Astrocyte of the spinal cord (primary cell): ENCODE measurements at regions not wholly inside any gene's neighbourhood (a gene's known extent, or its start where the extent isn't known, plus 50 kb on each side); places are given as distances from the start of the nearest gene placed in this dataset.
"Not testable (repeated sequence)": the region's sequence is repeated elsewhere in the genome, so short reads cannot be mapped to it uniquely, and the experiment has no call there.

Experiments used
- DNase-seq: peaks from one replicate; pipeline ENCODE4 v3.0.0; 2011; ENCODE audit warnings: low read depth, low spot score
- H3K4me3 ChIP-seq: 2 replicates; pipeline ENCODE4 v1.5.1; 2011; ENCODE audit warnings: low read depth, mild to moderate bottlenecking, low read length, moderate library complexity
- in situ Hi-C: cut with HindIII; loops from 2 replicates; pipeline ENCODE4 v1.10.0; 2017; ENCODE audit warnings: low sequenced_read_pairs
- TF ChIP-seq, protein P1 (sequence below): IDR thresholded peaks from 2 replicates; pipeline ENCODE4 v1.5.1; 2012; ENCODE audit warnings: low read depth, mild to moderate bottlenecking, low read length, inconsistent platforms

- H3K4me3 ChIP-seq, result no peak overlapping the region
- in situ Hi-C loops, result no loop called here
- no peak for DNase-seq
- TF ChIP-seq, protein P1, sequence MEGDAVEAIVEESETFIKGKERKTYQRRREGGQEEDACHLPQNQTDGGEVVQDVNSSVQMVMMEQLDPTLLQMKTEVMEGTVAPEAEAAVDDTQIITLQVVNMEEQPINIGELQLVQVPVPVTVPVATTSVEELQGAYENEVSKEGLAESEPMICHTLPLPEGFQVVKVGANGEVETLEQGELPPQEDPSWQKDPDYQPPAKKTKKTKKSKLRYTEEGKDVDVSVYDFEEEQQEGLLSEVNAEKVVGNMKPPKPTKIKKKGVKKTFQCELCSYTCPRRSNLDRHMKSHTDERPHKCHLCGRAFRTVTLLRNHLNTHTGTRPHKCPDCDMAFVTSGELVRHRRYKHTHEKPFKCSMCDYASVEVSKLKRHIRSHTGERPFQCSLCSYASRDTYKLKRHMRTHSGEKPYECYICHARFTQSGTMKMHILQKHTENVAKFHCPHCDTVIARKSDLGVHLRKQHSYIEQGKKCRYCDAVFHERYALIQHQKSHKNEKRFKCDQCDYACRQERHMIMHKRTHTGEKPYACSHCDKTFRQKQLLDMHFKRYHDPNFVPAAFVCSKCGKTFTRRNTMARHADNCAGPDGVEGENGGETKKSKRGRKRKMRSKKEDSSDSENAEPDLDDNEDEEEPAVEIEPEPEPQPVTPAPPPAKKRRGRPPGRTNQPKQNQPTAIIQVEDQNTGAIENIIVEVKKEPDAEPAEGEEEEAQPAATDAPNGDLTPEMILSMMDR, result no peak
These were observed 1086.7 kb downstream of the STIM2 start for GRCh38 chr4:27947302-27947701.

- in situ Hi-C loops, result no loop called here
- TF ChIP-seq, protein P1, result no peak
- no peak overlapping the region for H3K4me3 ChIP-seq
- no peak for DNase-seq
These were observed 1103.5 kb downstream of the STIM2 start for GRCh38 chr4:27964095-27964494.

- H3K4me3 ChIP-seq, result no peak overlapping the region
- in situ Hi-C loops, result no loop called here
- TF ChIP-seq, protein P1, result no peak
- no peak for DNase-seq
These were observed 1106.0 kb downstream of the STIM2 start for GRCh38 chr4:27966664-27967063.

DNA sequence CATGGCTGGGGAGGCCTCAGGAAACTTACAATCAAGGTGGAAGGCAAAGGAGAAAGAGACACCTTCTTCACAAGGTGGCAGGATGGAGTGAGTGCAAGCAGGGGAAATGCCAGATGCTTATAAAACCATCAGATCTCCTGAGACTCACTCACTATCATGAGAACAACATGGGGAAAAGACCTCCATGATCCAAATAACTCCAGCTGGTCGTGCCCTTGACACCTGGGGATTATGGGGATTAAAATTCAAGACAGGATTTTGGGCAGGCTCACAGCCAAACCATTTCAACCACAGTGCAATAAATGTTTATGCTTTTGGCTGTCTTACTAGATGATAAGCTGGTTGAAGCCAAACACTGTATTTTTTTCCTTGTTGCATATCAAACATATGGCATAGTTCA, 1112.4 kb downstream of the STIM2 start:
- H3K4me3 ChIP-seq, result no peak overlapping the region
- TF ChIP-seq, protein P1, result no peak
- DNase-seq, result no peak
- in situ Hi-C loops, result no loop called here

DNA sequence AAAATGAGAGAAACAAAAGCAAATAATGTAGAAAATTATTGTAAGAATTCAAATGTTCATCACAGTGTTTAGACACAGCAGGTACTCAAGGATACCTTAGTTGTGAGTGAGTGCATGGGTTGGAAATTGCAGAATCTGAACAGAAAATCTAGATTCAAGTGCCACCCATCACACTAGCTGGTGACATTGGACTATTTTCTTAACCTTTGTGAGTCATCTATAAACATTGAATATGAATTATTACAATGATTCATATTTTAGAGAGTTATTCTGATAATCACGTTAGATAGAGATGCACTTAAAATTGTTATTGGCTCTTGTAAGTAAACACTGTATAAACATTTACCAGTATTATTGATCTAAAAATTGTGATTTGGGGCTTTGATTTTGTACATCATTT, 1113.1 kb downstream of the STIM2 start:
- H3K4me3 ChIP-seq, result no peak overlapping the region
- TF ChIP-seq, protein P1, result no peak
- no peak for DNase-seq
- in situ Hi-C loops, result no loop called here

DNA sequence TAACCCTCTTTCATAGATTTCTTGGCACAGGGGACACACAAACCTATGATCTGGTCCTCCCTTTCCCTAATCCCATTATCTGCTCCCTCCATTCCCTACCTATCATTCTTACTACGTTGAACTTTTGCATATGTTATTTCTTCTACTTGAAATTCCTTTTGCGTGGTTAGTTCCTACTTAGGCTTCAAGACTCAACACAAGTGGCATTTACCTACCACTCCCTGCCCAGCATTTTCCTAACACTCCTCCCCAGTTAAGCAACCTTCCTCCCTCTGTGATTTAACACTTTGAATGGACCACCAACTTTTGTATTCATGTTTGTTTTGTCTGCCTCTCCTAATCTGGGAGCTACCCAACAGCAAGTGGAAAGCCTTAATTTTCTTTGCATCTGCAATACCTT, 1113.7 kb downstream of the STIM2 start:
- no peak overlapping the region for H3K4me3 ChIP-seq
- no peak for DNase-seq
- TF ChIP-seq, protein P1, result no peak
- in situ Hi-C loops, result no loop called here

- DNase-seq, H3K4me3 ChIP-seq, in situ Hi-C loops: not testable (repeated sequence)
These were observed 1114.2 kb downstream of the STIM2 start for GRCh38 chr4:27974881-27975280.

GRCh38 chr4:27978427-27979109, 1117.9 kb downstream of the STIM2 start:
- H3K4me3 ChIP-seq, DNase-seq, in situ Hi-C loops: not testable (repeated sequence)
